LNCaP clone FGC (cell line): ENCODE measurements at regions not wholly inside any gene's neighbourhood (a gene's known extent, or its start where the extent isn't known, plus 50 kb on each side); places are given as distances from the start of the nearest gene placed in this dataset.

Source experiments
- DNase-seq: peaks from one replicate; pipeline ENCODE4 v3.0.0-alpha.2; 2011; ENCODE audit warnings: low read depth
- H3K4me3 ChIP-seq: 2 replicates; pipeline ENCODE4 v1.5.1; 2011; ENCODE audit warnings: mild to moderate bottlenecking, low read depth, low read length, control low read depth
- TF ChIP-seq, protein P1 (sequence below): IDR thresholded peaks from 2 replicates; pipeline ENCODE4 v1.5.1; 2012; ENCODE audit warnings: mild to moderate bottlenecking; ENCODE audit not compliant: control insufficient read depth, insufficient read depth; ENCODE audit errors: extremely low read depth

DNA sequence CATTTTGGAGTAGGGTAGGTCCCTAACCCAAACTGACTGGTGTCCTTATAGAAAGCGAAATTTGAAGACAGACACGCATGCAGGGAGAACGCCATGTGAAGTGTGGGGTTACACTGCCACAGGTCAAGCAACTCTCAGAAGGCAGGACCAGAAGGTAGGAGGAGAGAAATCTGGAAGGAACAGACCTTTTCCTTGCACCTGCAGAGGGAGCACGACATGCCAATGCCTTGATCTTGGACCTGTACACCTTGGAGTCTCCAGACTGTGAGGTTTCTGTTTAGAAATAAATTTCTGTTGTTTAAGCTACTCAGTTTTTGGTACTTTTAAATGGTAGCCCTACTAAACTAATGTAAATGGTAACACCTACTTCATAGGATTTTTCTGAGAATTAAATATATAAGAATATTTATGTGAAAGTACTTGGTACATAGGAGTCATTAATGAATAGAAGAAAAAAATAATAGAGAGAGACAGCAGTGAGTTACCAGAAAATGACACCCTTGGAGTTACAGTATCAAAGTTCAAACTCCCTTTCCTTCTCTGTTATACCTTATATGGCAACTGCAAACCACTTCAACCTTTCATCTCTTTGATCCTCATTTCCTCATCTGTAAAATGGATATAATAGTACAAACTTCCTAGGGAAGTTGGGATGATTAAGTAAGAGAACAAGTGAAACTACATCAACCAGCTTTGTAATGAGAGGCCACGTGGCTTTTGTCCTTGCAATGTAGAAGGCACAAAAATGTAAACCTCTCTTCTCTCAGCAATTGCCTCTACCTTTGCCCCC is 184.9 kb upstream of the PARD3B start:
- no peak for DNase-seq
- H3K4me3 ChIP-seq: no peak overlapping the region
- TF ChIP-seq, protein P1, sequence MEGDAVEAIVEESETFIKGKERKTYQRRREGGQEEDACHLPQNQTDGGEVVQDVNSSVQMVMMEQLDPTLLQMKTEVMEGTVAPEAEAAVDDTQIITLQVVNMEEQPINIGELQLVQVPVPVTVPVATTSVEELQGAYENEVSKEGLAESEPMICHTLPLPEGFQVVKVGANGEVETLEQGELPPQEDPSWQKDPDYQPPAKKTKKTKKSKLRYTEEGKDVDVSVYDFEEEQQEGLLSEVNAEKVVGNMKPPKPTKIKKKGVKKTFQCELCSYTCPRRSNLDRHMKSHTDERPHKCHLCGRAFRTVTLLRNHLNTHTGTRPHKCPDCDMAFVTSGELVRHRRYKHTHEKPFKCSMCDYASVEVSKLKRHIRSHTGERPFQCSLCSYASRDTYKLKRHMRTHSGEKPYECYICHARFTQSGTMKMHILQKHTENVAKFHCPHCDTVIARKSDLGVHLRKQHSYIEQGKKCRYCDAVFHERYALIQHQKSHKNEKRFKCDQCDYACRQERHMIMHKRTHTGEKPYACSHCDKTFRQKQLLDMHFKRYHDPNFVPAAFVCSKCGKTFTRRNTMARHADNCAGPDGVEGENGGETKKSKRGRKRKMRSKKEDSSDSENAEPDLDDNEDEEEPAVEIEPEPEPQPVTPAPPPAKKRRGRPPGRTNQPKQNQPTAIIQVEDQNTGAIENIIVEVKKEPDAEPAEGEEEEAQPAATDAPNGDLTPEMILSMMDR: peak; percentile 23; the same call in 1 of the 2 replicates

DNA sequence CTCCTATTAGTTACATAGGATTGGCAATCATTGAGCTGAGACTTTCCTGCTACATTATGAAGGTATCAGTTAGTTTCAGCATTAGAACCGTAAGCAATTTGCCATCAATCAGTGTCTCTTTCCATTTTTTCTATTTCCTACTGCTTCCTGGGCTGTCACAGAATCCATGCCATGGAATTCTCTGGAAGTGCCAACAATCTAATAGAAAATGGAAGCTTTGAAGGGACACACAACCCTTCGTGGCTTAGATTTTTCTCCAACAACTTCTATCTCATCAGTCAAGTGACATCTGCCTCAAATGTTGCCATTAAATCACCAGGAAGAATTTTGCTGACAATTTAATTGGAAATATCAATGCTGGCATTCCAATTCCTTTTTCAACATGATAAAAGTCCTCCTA is 183.5 kb upstream of the PARD3B start:
- TF ChIP-seq, protein P1: no peak
- no peak for DNase-seq
- H3K4me3 ChIP-seq: no peak overlapping the region

DNA sequence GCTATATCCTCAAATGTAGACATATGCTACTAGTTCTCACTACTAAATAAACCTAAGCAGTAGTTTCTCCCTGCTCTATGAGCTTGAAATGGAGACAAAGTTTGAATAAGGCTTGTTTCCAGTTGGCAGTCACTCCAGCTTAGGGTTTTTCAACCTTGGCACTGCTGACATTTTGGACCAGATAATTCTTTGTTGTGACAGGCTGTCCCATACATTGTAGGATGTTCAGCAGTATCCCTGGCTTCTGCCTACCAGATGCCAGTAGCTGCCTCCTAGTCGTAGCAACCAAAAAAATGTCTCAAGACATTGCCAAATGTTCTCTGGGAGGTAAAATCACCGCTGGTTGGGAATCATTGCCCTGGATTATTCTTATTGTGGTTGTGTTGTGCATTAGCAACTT is 182.7 kb upstream of the PARD3B start:
- no peak overlapping the region for H3K4me3 ChIP-seq
- TF ChIP-seq, protein P1: no peak
- DNase-seq: no peak

DNA sequence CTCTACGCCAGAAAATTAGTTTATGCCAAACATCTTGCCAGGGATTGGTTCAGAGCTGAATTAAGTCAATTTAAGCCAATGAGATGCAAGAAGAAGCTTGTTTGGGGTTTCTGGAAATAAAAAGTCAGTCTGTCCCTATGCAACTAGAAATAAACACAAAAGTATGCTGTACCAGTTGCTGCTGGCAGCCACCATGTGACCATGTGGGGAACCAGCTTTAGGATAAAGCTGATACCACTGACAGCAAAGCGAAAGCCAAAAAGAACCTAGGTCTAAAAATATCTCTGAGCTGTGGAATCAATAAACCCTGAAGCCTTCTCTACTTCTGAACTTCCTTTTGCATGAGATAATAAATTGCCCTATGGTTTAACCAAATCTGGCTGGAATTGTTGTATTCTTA is 181.8 kb upstream of the PARD3B start:
- TF ChIP-seq, protein P1: no peak
- H3K4me3 ChIP-seq: no peak overlapping the region
- DNase-seq: no peak

DNA sequence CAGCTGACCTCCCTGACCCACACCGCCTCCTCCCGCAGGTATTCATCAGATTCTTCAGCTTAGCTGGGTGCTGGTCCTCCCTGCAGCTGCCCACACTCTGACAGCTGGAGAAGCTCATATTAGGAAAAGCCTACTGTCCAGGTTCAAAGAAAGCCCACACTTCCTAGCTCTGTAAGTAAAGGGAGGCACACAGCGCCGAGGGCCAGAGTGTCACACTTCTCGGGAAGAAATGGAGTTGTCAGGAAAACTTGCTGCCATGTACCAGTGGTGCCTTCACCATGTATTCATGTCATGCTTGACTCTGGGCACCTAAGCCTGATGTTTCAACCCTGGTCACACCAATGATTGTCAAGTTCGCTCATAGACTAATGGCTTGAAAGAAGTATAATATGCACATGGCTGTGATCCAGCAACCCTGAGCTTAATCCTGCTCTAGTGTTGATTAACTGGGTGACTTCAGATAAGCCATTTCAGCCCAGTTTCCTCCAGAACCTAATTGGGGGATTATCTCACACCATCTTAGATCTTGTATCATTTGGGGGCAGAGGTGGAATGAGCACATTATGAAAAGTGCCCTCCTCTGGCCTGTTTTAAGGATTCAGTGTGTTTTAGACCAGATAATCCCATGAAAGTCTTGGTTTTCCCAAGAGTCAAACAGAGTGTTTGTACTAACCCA is 180.3 kb upstream of the PARD3B start:
- H3K4me3 ChIP-seq: no peak overlapping the region
- TF ChIP-seq, protein P1: no peak
- DNase-seq: no peak

DNA sequence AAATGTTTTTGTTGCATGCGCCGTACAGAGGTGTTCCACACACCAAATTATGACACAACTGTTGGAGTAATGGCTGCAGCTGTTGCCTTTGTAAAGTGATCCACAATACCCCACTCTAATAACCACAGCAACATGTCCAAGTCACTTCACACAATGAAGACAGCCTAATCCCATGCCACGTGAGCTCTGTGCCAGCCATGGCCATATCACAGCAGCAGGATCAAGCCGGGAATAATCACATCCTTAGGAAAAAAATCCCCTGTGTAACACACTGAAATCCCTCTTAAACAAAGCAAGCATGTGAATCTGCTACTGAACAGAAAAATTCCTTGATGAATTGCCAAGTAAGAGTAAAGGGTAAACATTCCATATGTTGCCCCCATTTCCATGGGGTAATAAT is 179.5 kb upstream of the PARD3B start:
- no peak overlapping the region for H3K4me3 ChIP-seq
- TF ChIP-seq, protein P1: no peak
- no peak for DNase-seq
